ENCODE measurements at regions not wholly inside any gene's neighbourhood (a gene's known extent, or its start where the extent isn't known, plus 50 kb on each side); places are given as distances from the start of the nearest gene placed in this dataset.

- Histone ChIP-seq H3K27ac (ENCODE audit: low read length) (no peak overlapping the region), H3K4me1 (ENCODE audit: low read length) (no peaks in the 10 kb centered on the region), H3K4me2 (ENCODE audit: low read length) (no peak overlapping the region)
Observed at GRCh38 chr20:52483382-52483781, 291.8 kb upstream of the ZFP64 start.

GRCh38 chr20:52482044-52482443 is 290.5 kb upstream of the ZFP64 start:
- Histone ChIP-seq H4K20me1 (ENCODE audit: insufficient read depth, low read length) (no peaks in the 10 kb centered on the region), H3K4me2 (ENCODE audit: low read length) (no peak overlapping the region), H3K4me3 (ENCODE audit: low read length) (no peak overlapping the region), H3K79me2 (ENCODE audit: low read length) (no peaks in the 10 kb centered on the region), H3K27ac (ENCODE audit: low read length) (no peak overlapping the region), H3K9ac (ENCODE audit: low read length) (no peak overlapping the region), H3K36me3 (replicated peaks; ENCODE audit: low read depth, low read length) (no peaks in the 10 kb centered on the region), H2AFZ (ENCODE audit: low read depth, low read length) (no peak overlapping the region), H3K9me3 (ENCODE audit: insufficient read depth, low read length) (no peaks in the 10 kb centered on the region), H3K27me3 (ENCODE audit: low read depth, low read length) (peaks cover 16% of the 10 kb centered on the region; the same call in 1 of the 2 replicates), H3K4me1 (ENCODE audit: low read length) (no peaks in the 10 kb centered on the region)
- TF ChIP-seq EZH2phosphoT487 (IDR thresholded peaks at IDR 0.05; ENCODE audit: low read depth), result no peak
- no peak for TF ChIP-seq CTCF (IDR thresholded peaks at IDR 0.05; ENCODE audit: low read depth, low read length)

More at GRCh38 chr20:52483382-52483781, 291.8 kb upstream of the ZFP64 start:
- Histone ChIP-seq H3K36me3 (replicated peaks; ENCODE audit: low read depth, low read length) (no peaks in the 10 kb centered on the region), H2AFZ (ENCODE audit: low read depth, low read length) (no peak overlapping the region), H3K9me3 (ENCODE audit: insufficient read depth, low read length) (no peaks in the 10 kb centered on the region), H3K27me3 (ENCODE audit: low read depth, low read length) (peaks cover 18% of the 10 kb centered on the region; the same call in 1 of the 2 replicates), H3K79me2 (ENCODE audit: low read length) (no peaks in the 10 kb centered on the region), H3K9ac (ENCODE audit: low read length) (no peak overlapping the region), H3K4me3 (ENCODE audit: low read length) (no peak overlapping the region), H4K20me1 (ENCODE audit: insufficient read depth, low read length) (no peaks in the 10 kb centered on the region)
- TF ChIP-seq EZH2phosphoT487 (IDR thresholded peaks at IDR 0.05; ENCODE audit: low read depth), result no peak
- no peak for TF ChIP-seq CTCF (IDR thresholded peaks at IDR 0.05; ENCODE audit: low read depth, low read length)

GRCh38 chr20:52481443-52481842 is 289.9 kb upstream of the ZFP64 start:
- Histone ChIP-seq H3K4me2 (ENCODE audit: low read length) (no peak overlapping the region), H3K4me3 (ENCODE audit: low read length) (no peak overlapping the region), H3K27ac (ENCODE audit: low read length) (no peak overlapping the region), H3K79me2 (ENCODE audit: low read length) (no peaks in the 10 kb centered on the region), H3K27me3 (ENCODE audit: low read depth, low read length) (peaks cover 16% of the 10 kb centered on the region; the same call in 1 of the 2 replicates), H3K36me3 (replicated peaks; ENCODE audit: low read depth, low read length) (no peaks in the 10 kb centered on the region), H2AFZ (ENCODE audit: low read depth, low read length) (no peak overlapping the region), H3K9me3 (ENCODE audit: insufficient read depth, low read length) (no peaks in the 10 kb centered on the region), H4K20me1 (ENCODE audit: insufficient read depth, low read length) (no peaks in the 10 kb centered on the region), H3K4me1 (ENCODE audit: low read length) (no peaks in the 10 kb centered on the region), H3K9ac (ENCODE audit: low read length) (no peak overlapping the region)
- no peak for TF ChIP-seq CTCF (IDR thresholded peaks at IDR 0.05; ENCODE audit: low read depth, low read length)
- TF ChIP-seq EZH2phosphoT487 (IDR thresholded peaks at IDR 0.05; ENCODE audit: low read depth), result no peak

GRCh38 chr20:52476074-52476750 is 284.6 kb upstream of the ZFP64 start:
- Histone ChIP-seq H3K36me3 (replicated peaks; ENCODE audit: low read depth, low read length) (no peaks in the 10 kb centered on the region), H3K4me2 (ENCODE audit: low read length) (no peak overlapping the region), H3K9me3 (ENCODE audit: insufficient read depth, low read length) (no peaks in the 10 kb centered on the region), H3K4me3 (ENCODE audit: low read length) (no peak overlapping the region), H3K9ac (ENCODE audit: low read length) (no peak overlapping the region), H2AFZ (ENCODE audit: low read depth, low read length) (no peak overlapping the region), H3K4me1 (ENCODE audit: low read length) (no peaks in the 10 kb centered on the region), H3K27me3 (ENCODE audit: low read depth, low read length) (peaks cover 8% of the 10 kb centered on the region; the same call in 1 of the 2 replicates), H3K27ac (ENCODE audit: low read length) (no peak overlapping the region), H4K20me1 (ENCODE audit: insufficient read depth, low read length) (no peaks in the 10 kb centered on the region), H3K79me2 (ENCODE audit: low read length) (no peaks in the 10 kb centered on the region)
- TF ChIP-seq CTCF (IDR thresholded peaks at IDR 0.05; ENCODE audit: low read depth, low read length) (no peak), EZH2phosphoT487 (IDR thresholded peaks at IDR 0.05; ENCODE audit: low read depth) (no peak)
